GM12801 (cell line): ENCODE measurements at regions not wholly inside any gene's neighbourhood (a gene's known extent, or its start where the extent isn't known, plus 50 kb on each side); places are given as distances from the start of the nearest gene placed in this dataset.

Experiments used
- TF ChIP-seq, protein P1 (sequence below): IDR thresholded peaks from one replicate; pipeline ENCODE4 v1.5.1; 2011; ENCODE audit warnings: control low read depth; ENCODE audit not compliant: insufficient read length; ENCODE audit errors: extremely low read depth

GRCh38 chr16:51986717-51987116, 560.2 kb downstream of the TOX3 start:
- TF ChIP-seq, protein P1, sequence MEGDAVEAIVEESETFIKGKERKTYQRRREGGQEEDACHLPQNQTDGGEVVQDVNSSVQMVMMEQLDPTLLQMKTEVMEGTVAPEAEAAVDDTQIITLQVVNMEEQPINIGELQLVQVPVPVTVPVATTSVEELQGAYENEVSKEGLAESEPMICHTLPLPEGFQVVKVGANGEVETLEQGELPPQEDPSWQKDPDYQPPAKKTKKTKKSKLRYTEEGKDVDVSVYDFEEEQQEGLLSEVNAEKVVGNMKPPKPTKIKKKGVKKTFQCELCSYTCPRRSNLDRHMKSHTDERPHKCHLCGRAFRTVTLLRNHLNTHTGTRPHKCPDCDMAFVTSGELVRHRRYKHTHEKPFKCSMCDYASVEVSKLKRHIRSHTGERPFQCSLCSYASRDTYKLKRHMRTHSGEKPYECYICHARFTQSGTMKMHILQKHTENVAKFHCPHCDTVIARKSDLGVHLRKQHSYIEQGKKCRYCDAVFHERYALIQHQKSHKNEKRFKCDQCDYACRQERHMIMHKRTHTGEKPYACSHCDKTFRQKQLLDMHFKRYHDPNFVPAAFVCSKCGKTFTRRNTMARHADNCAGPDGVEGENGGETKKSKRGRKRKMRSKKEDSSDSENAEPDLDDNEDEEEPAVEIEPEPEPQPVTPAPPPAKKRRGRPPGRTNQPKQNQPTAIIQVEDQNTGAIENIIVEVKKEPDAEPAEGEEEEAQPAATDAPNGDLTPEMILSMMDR = no peak

DNA sequence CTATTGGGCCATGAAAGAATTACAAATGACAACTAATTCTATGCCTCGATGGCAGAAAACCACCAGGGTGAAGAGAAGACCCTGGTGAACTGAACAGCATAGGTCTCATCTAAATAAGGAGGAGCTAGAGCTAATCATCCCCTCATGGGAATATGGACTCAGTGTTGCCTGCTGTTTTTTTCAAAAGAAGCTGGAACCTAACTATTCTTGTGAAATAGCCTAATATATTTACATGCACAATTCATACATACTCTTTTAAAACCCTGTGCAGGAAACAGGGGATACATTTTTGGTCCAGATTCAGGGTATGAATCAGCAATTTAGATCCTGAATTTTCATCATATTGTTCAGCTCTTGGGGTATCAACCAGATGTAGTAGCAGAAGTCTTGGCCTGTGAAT, 560.6 kb downstream of the TOX3 start:
- TF ChIP-seq, protein P1 = no peak

DNA sequence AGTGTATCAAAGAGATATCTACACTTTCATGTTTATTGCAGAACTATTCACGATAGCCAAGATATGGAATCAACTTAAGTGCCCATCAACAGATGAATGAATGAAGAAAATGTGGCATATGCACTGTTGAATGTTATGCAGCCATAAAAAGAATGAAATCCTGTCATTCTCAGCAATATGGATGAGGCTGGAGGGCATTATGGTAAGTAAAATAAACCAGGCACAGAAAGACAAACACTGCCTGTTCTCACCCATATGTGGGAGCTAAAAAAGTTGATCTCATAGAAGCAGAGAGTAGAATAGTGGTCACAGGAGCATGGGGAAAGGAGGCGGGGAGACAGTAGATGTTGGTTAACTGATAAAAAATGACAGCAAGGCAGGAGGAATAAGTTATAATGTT, 561.8 kb downstream of the TOX3 start:
- TF ChIP-seq, protein P1 = no peak

- TF ChIP-seq, protein P1 = no peak
Measured at GRCh38 chr16:51984395-51984794, 562.5 kb downstream of the TOX3 start.

- TF ChIP-seq, protein P1 = no peak
Measured at GRCh38 chr16:51982715-51983680, 563.9 kb downstream of the TOX3 start.

DNA sequence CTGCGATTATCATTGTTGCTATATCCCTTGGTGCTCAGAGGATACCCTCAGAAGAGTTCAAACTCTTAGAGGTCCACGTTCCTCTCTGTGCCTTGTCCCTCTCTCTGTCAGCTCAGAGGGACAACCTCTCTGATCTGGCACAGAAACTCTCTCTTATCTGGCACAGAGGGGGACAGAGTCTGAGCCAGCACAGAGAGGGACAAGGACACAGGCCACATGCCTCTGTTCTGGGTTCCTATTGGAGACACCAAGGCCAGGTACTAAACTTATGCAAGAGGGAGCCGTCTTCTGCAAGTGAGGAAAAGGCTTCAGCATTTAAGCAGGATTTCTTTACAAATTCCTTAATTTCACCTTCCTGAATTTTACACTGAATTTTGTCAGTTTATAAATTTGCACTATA, 565.2 kb downstream of the TOX3 start:
- TF ChIP-seq, protein P1 = no peak

GRCh38 chr16:51971184-51971583, 575.8 kb downstream of the TOX3 start:
- TF ChIP-seq, protein P1 = no peak
